Kasumi-1 (cell line): ENCODE measurements at regions not wholly inside any gene's neighbourhood (a gene's known extent, or its start where the extent isn't known, plus 50 kb on each side); places are given as distances from the start of the nearest gene placed in this dataset.
"Not testable (repeated sequence)": the region's sequence is repeated elsewhere in the genome, so short reads cannot be mapped to it uniquely, and the experiment has no call there.

Experiments
- DNase-seq, 2 experiments: peaks; one replicate each; lab custom pipeline; 2025; lab: John Stamatoyannopoulos, UW

- DNase-seq = no peak
These were observed 1518.1 kb downstream of the GRIK2 start for GRCh38 chr6:102911571-102911970.

- DNase-seq = not testable (repeated sequence)
These were observed 1517.2 kb downstream of the GRIK2 start for GRCh38 chr6:102910701-102911139.

- no peak for DNase-seq
These were observed 1513.7 kb downstream of the GRIK2 start for GRCh38 chr6:102907181-102907580.

GRCh38 chr6:102902471-102902870 lies 1509.0 kb downstream of the GRIK2 start:
- no peak for DNase-seq

- no peak for DNase-seq
These were observed 1502.2 kb downstream of the GRIK2 start for GRCh38 chr6:102895683-102896082.

- DNase-seq = no peak
These were observed 1491.7 kb downstream of the GRIK2 start for GRCh38 chr6:102885165-102885564.

- no peak for DNase-seq
These were observed 1459.9 kb downstream of the GRIK2 start for GRCh38 chr6:102853249-102853955.

GRCh38 chr6:102848796-102849195 lies 1455.3 kb downstream of the GRIK2 start:
- DNase-seq = no peak

GRCh38 chr6:102848210-102848609 lies 1454.7 kb downstream of the GRIK2 start:
- no peak for DNase-seq

- DNase-seq = no peak
These were observed 1447.6 kb downstream of the GRIK2 start for GRCh38 chr6:102841060-102841459.

GRCh38 chr6:102832021-102832420 lies 1438.5 kb downstream of the GRIK2 start:
- DNase-seq = no peak

- DNase-seq = no peak
These were observed 1426.6 kb downstream of the GRIK2 start for GRCh38 chr6:102820098-102820497.

GRCh38 chr6:102815207-102815606 lies 1421.7 kb downstream of the GRIK2 start:
- DNase-seq = no peak

GRCh38 chr6:102813489-102814275 lies 1420.2 kb downstream of the GRIK2 start:
- no peak for DNase-seq

GRCh38 chr6:102812242-102812641 lies 1418.7 kb downstream of the GRIK2 start:
- no peak for DNase-seq

GRCh38 chr6:102808944-102809505 lies 1415.5 kb downstream of the GRIK2 start:
- DNase-seq = not testable (repeated sequence)

GRCh38 chr6:102799051-102799450 lies 1405.5 kb downstream of the GRIK2 start:
- no peak for DNase-seq

- no peak for DNase-seq
These were observed 1405.1 kb downstream of the GRIK2 start for GRCh38 chr6:102798636-102799035.

- DNase-seq = no peak
These were observed 1400.2 kb downstream of the GRIK2 start for GRCh38 chr6:102793752-102794151.

- no peak for DNase-seq
These were observed 1380.8 kb downstream of the GRIK2 start for GRCh38 chr6:102774326-102774725.

- DNase-seq = no peak
These were observed 1380.1 kb downstream of the GRIK2 start for GRCh38 chr6:102773636-102774035.

GRCh38 chr6:102766963-102767362 lies 1373.5 kb downstream of the GRIK2 start:
- DNase-seq = no peak

- DNase-seq = no peak
These were observed 1370.8 kb downstream of the GRIK2 start for GRCh38 chr6:102764317-102764716.
